Ishikawa (cell line): ENCODE measurements at regions not wholly inside any gene's neighbourhood (a gene's known extent, or its start where the extent isn't known, plus 50 kb on each side); places are given as distances from the start of the nearest gene placed in this dataset.

Experiments
- CREB1 ChIP-seq: IDR thresholded peaks from 2 replicates; pipeline ENCODE4 v1.6.1; 2012; ENCODE audit warnings: low read depth
- EGR1 ChIP-seq: IDR thresholded peaks from 2 replicates; pipeline ENCODE4 v1.6.1; 2012
- EP300 ChIP-seq: IDR thresholded peaks from 2 replicates; pipeline ENCODE4 v1.6.1; 2012; ENCODE audit warnings: borderline replicate concordance
- FOXM1 ChIP-seq: IDR thresholded peaks from 2 replicates; pipeline ENCODE4 v1.6.1; 2012; ENCODE audit warnings: low read depth, borderline replicate concordance
- RAD21 ChIP-seq: IDR thresholded peaks from 2 replicates; pipeline ENCODE4 v1.6.1; 2012; ENCODE audit warnings: low read depth
- TAF1 ChIP-seq: IDR thresholded peaks from 2 replicates; pipeline ENCODE4 v1.6.1; 2012; ENCODE audit warnings: low read depth, mild to moderate bottlenecking
- TCF12 ChIP-seq: IDR thresholded peaks from 2 replicates; pipeline ENCODE4 v1.6.1; 2012; ENCODE audit warnings: low read depth
- TEAD4 ChIP-seq: IDR thresholded peaks from 2 replicates; pipeline ENCODE4 v1.6.1; 2012
- YY1 ChIP-seq: IDR thresholded peaks from 2 replicates; pipeline ENCODE4 v1.6.1; 2012; ENCODE audit warnings: low read depth
- TF ChIP-seq, protein P1 (sequence below): IDR thresholded peaks from 2 replicates; pipeline ENCODE4 v1.6.1; 2012
- TF ChIP-seq, protein P2 (sequence below): IDR thresholded peaks from 2 replicates; pipeline ENCODE4 v1.6.1; 2012; ENCODE audit warnings: low read depth, mild to moderate bottlenecking
- TF ChIP-seq, protein P3 (sequence below): IDR thresholded peaks from 2 replicates; pipeline ENCODE4 v1.6.1; 2012

DNA sequence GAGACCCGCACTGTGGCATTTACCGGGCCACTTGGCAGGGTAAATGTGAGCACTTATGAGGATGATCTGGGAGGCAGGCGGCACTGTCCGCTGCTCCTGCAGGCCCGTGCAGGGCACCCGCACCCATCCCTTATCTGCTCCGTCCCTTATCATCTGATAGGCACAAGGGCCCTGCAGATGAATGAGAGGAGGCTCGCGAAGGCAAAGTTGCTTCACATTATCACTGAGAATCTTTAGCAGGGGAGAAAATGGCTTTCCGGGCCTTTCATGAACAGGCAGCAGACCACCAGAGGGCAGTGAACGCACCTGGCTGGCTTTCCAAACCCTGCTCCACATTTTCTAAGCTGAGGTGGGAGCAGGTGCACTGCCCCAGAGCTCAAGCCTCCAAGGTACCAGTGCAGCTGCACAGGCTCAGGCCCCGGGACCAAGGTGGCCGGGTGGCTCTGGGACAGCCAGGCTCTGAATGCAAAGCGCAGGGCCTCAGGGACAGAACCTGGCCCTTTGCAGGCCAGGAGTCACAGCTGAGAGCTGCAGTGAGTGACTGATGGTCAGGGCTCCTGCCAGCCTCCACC lies 165.6 kb downstream of the SHANK2 start:
- TF ChIP-seq, protein P1, sequence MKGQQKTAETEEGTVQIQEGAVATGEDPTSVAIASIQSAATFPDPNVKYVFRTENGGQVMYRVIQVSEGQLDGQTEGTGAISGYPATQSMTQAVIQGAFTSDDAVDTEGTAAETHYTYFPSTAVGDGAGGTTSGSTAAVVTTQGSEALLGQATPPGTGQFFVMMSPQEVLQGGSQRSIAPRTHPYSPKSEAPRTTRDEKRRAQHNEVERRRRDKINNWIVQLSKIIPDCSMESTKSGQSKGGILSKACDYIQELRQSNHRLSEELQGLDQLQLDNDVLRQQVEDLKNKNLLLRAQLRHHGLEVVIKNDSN = no peak
- TF ChIP-seq EP300 = no peak
- no peak for TF ChIP-seq CREB1
- TF ChIP-seq YY1 = no peak
- TF ChIP-seq, protein P2, sequence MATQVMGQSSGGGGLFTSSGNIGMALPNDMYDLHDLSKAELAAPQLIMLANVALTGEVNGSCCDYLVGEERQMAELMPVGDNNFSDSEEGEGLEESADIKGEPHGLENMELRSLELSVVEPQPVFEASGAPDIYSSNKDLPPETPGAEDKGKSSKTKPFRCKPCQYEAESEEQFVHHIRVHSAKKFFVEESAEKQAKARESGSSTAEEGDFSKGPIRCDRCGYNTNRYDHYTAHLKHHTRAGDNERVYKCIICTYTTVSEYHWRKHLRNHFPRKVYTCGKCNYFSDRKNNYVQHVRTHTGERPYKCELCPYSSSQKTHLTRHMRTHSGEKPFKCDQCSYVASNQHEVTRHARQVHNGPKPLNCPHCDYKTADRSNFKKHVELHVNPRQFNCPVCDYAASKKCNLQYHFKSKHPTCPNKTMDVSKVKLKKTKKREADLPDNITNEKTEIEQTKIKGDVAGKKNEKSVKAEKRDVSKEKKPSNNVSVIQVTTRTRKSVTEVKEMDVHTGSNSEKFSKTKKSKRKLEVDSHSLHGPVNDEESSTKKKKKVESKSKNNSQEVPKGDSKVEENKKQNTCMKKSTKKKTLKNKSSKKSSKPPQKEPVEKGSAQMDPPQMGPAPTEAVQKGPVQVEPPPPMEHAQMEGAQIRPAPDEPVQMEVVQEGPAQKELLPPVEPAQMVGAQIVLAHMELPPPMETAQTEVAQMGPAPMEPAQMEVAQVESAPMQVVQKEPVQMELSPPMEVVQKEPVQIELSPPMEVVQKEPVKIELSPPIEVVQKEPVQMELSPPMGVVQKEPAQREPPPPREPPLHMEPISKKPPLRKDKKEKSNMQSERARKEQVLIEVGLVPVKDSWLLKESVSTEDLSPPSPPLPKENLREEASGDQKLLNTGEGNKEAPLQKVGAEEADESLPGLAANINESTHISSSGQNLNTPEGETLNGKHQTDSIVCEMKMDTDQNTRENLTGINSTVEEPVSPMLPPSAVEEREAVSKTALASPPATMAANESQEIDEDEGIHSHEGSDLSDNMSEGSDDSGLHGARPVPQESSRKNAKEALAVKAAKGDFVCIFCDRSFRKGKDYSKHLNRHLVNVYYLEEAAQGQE = no peak
- no peak for TF ChIP-seq TEAD4
- TF ChIP-seq TAF1 = no peak
- TF ChIP-seq TCF12 = no peak
- TF ChIP-seq FOXM1 = no peak
- no peak for TF ChIP-seq EGR1
- TF ChIP-seq, protein P3, sequence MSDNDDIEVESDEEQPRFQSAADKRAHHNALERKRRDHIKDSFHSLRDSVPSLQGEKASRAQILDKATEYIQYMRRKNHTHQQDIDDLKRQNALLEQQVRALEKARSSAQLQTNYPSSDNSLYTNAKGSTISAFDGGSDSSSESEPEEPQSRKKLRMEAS = no peak
- TF ChIP-seq RAD21 = peak; percentile 52
